ENCODE measurements at regions not wholly inside any gene's neighbourhood (a gene's known extent, or its start where the extent isn't known, plus 50 kb on each side); places are given as distances from the start of the nearest gene placed in this dataset.

- H3K4me1 ChIP-seq (ENCODE audit: control insufficient read depth in 2 of 2, insufficient read depth in 2 of 2, low read length in 1 of 2), result no peaks in the 10 kb centered on the region
- no peaks in the 10 kb centered on the region for H3K36me3 ChIP-seq (ENCODE audit: control insufficient read depth in 2 of 2, insufficient read depth in 2 of 2, low read length in 1 of 2)
- H3K9me3 ChIP-seq (ENCODE audit: control insufficient read depth in 2 of 2, insufficient read depth in 1 of 2, low read depth in 1 of 2, low read length in 1 of 2), result no peaks in the 10 kb centered on the region
- no peaks in the 10 kb centered on the region for H3K27me3 ChIP-seq (ENCODE audit: control insufficient read depth in 1 of 2, insufficient read depth in 2 of 2, low read length in 2 of 2)
- H3K27ac ChIP-seq (ENCODE audit: low read depth in 2 of 2, low read length in 1 of 2), result no peak overlapping the region
- 68 to 71% methylated on average over 2 of the region's 2 CpGs for WGBS, 2 donors
- H3K4me3 ChIP-seq (ENCODE audit: low read depth in 1 of 2, low read length in 2 of 2), result no peak overlapping the region
Measured at GRCh38 chr5:40021007-40021406, 596.2 kb upstream of the DAB2 start.

DNA sequence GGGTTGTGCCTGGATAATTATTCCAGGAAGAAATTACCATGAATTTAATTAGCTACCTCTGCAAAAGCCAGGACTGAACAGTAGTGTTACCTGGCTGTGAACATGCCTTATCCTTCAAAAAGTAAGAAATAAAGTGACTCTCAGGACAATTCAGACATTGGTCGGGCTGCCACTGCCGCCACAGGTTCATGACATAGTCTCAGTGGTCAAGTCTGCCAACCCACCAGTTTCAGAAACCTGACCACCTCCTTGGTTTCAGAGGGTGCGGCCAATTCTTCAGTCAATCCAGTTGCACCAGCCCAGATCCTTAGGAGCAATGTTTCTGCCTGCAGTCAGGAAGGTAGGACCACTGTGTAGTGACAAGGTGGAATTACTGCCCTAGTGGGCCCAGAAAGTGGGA is 593.1 kb upstream of the DAB2 start:
- Histone ChIP-seq H3K4me1 (ENCODE audit: control insufficient read depth in 2 of 2, insufficient read depth in 2 of 2, low read length in 1 of 2) (no peaks in the 10 kb centered on the region), H3K4me3 (ENCODE audit: low read depth in 1 of 2, low read length in 2 of 2) (no peak overlapping the region), H3K27ac (ENCODE audit: low read depth in 2 of 2, low read length in 1 of 2) (no peak overlapping the region), H3K27me3 (ENCODE audit: control insufficient read depth in 1 of 2, insufficient read depth in 2 of 2, low read length in 2 of 2) (no peaks in the 10 kb centered on the region), H3K9me3 (ENCODE audit: control insufficient read depth in 2 of 2, insufficient read depth in 1 of 2, low read depth in 1 of 2, low read length in 1 of 2) (no peaks in the 10 kb centered on the region), H3K36me3 (ENCODE audit: control insufficient read depth in 2 of 2, insufficient read depth in 2 of 2, low read length in 1 of 2) (no peaks in the 10 kb centered on the region)
- 89 to 92% methylated on average over 3 of the region's 3 CpGs for WGBS, 2 donors

- Histone ChIP-seq H3K4me3 (ENCODE audit: low read depth in 1 of 2, low read length in 2 of 2) (no peak overlapping the region), H3K9me3 (ENCODE audit: control insufficient read depth in 2 of 2, insufficient read depth in 1 of 2, low read depth in 1 of 2, low read length in 1 of 2) (no peaks in the 10 kb centered on the region), H3K27ac (ENCODE audit: low read depth in 2 of 2, low read length in 1 of 2) (no peak overlapping the region), H3K27me3 (ENCODE audit: control insufficient read depth in 1 of 2, insufficient read depth in 2 of 2, low read length in 2 of 2) (no peaks in the 10 kb centered on the region), H3K36me3 (ENCODE audit: control insufficient read depth in 2 of 2, insufficient read depth in 2 of 2, low read length in 1 of 2) (no peaks in the 10 kb centered on the region), H3K4me1 (ENCODE audit: control insufficient read depth in 2 of 2, insufficient read depth in 2 of 2, low read length in 1 of 2) (no peaks in the 10 kb centered on the region)
- WGBS, 2 donors, result 61 to 66% methylated on average over 1 of the region's 1 CpG
Measured at GRCh38 chr5:40017135-40017534, 592.4 kb upstream of the DAB2 start.

DNA sequence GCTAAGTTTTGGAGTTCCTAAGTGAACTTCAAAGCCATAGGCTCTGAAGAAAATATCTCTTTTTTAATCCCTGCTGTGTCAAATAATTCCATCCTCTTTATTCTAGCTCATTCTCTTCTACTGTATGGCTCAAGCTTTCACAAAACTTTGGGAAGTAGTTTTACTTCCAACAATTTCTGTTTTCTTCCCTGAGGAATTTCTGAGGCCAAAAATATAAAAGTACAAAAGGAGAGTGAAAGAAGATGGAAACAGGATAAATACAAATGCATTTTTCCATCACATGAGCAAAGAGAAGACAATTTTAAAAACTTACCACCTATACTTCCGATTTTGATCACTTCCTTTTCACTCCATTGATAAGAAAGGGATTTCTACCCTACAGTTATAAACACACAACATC is 585.7 kb upstream of the DAB2 start:
- no peaks in the 10 kb centered on the region for H3K36me3 ChIP-seq (ENCODE audit: control insufficient read depth in 2 of 2, insufficient read depth in 2 of 2, low read length in 1 of 2)

GRCh38 chr5:40006260-40006659 is 581.5 kb upstream of the DAB2 start:
- Histone ChIP-seq H3K4me1 (ENCODE audit: control insufficient read depth in 2 of 2, insufficient read depth in 2 of 2, low read length in 1 of 2) (no peaks in the 10 kb centered on the region), H3K36me3 (ENCODE audit: control insufficient read depth in 2 of 2, insufficient read depth in 2 of 2, low read length in 1 of 2) (no peaks in the 10 kb centered on the region), H3K4me3 (ENCODE audit: low read depth in 1 of 2, low read length in 2 of 2) (no peak overlapping the region), H3K9me3 (ENCODE audit: control insufficient read depth in 2 of 2, insufficient read depth in 1 of 2, low read depth in 1 of 2, low read length in 1 of 2) (no peaks in the 10 kb centered on the region), H3K27me3 (ENCODE audit: control insufficient read depth in 1 of 2, insufficient read depth in 2 of 2, low read length in 2 of 2) (no peaks in the 10 kb centered on the region), H3K27ac (ENCODE audit: low read depth in 2 of 2, low read length in 1 of 2) (no peak overlapping the region)
- 92 to 98% methylated on average over 1 of the region's 1 CpG for WGBS, 2 donors

More for the DNA sequence above, 585.7 kb upstream of the DAB2 start:
- Histone ChIP-seq H3K4me3 (ENCODE audit: low read depth in 1 of 2, low read length in 2 of 2) (no peak overlapping the region), H3K27me3 (ENCODE audit: control insufficient read depth in 1 of 2, insufficient read depth in 2 of 2, low read length in 2 of 2) (no peaks in the 10 kb centered on the region), H3K9me3 (ENCODE audit: control insufficient read depth in 2 of 2, insufficient read depth in 1 of 2, low read depth in 1 of 2, low read length in 1 of 2) (no peaks in the 10 kb centered on the region), H3K27ac (ENCODE audit: low read depth in 2 of 2, low read length in 1 of 2) (no peak overlapping the region), H3K4me1 (ENCODE audit: control insufficient read depth in 2 of 2, insufficient read depth in 2 of 2, low read length in 1 of 2) (no peaks in the 10 kb centered on the region)
- 74 to 82% methylated on average over 1 of the region's 1 CpG for WGBS, 2 donors

- 73% methylated on average over 1 of the region's 1 CpG for WGBS, 2 donors
- no peaks in the 10 kb centered on the region for H3K9me3 ChIP-seq (ENCODE audit: control insufficient read depth in 2 of 2, insufficient read depth in 1 of 2, low read depth in 1 of 2, low read length in 1 of 2)
Measured at GRCh38 chr5:40001796-40002195, 577.0 kb upstream of the DAB2 start.

GRCh38 chr5:39998518-39998917 is 573.7 kb upstream of the DAB2 start:
- Histone ChIP-seq H3K4me1 (ENCODE audit: control insufficient read depth in 2 of 2, insufficient read depth in 2 of 2, low read length in 1 of 2) (no peaks in the 10 kb centered on the region), H3K9me3 (ENCODE audit: control insufficient read depth in 2 of 2, insufficient read depth in 1 of 2, low read depth in 1 of 2, low read length in 1 of 2) (no peaks in the 10 kb centered on the region), H3K36me3 (ENCODE audit: control insufficient read depth in 2 of 2, insufficient read depth in 2 of 2, low read length in 1 of 2) (no peaks in the 10 kb centered on the region), H3K27ac (ENCODE audit: low read depth in 2 of 2, low read length in 1 of 2) (no peak overlapping the region), H3K27me3 (ENCODE audit: control insufficient read depth in 1 of 2, insufficient read depth in 2 of 2, low read length in 2 of 2) (no peaks in the 10 kb centered on the region), H3K4me3 (ENCODE audit: low read depth in 1 of 2, low read length in 2 of 2) (no peak overlapping the region)

More at GRCh38 chr5:40001796-40002195, 577.0 kb upstream of the DAB2 start:
- no peak overlapping the region for H3K4me3 ChIP-seq (ENCODE audit: low read depth in 1 of 2, low read length in 2 of 2)
- no peaks in the 10 kb centered on the region for H3K36me3 ChIP-seq (ENCODE audit: control insufficient read depth in 2 of 2, insufficient read depth in 2 of 2, low read length in 1 of 2)
- H3K27me3 ChIP-seq (ENCODE audit: control insufficient read depth in 1 of 2, insufficient read depth in 2 of 2, low read length in 2 of 2), result no peaks in the 10 kb centered on the region
- H3K27ac ChIP-seq (ENCODE audit: low read depth in 2 of 2, low read length in 1 of 2), result no peak overlapping the region
- no peaks in the 10 kb centered on the region for H3K4me1 ChIP-seq (ENCODE audit: control insufficient read depth in 2 of 2, insufficient read depth in 2 of 2, low read length in 1 of 2)

- Histone ChIP-seq H3K27me3 (ENCODE audit: control insufficient read depth in 1 of 2, insufficient read depth in 2 of 2, low read length in 2 of 2) (no peaks in the 10 kb centered on the region), H3K4me3 (ENCODE audit: low read depth in 1 of 2, low read length in 2 of 2) (no peak overlapping the region), H3K27ac (ENCODE audit: low read depth in 2 of 2, low read length in 1 of 2) (no peak overlapping the region), H3K4me1 (ENCODE audit: control insufficient read depth in 2 of 2, insufficient read depth in 2 of 2, low read length in 1 of 2) (no peaks in the 10 kb centered on the region), H3K36me3 (ENCODE audit: control insufficient read depth in 2 of 2, insufficient read depth in 2 of 2, low read length in 1 of 2) (no peaks in the 10 kb centered on the region), H3K9me3 (ENCODE audit: control insufficient read depth in 2 of 2, insufficient read depth in 1 of 2, low read depth in 1 of 2, low read length in 1 of 2) (no peaks in the 10 kb centered on the region)
- 51 to 53% methylated on average over 1 of the region's 1 CpG for WGBS, 2 donors
Measured at GRCh38 chr5:39995990-39996389, 571.2 kb upstream of the DAB2 start.

- no peaks in the 10 kb centered on the region for H3K27me3 ChIP-seq (ENCODE audit: control insufficient read depth in 1 of 2, insufficient read depth in 2 of 2, low read length in 2 of 2)
- 77% methylated on average over 2 of the region's 2 CpGs for WGBS, 2 donors
- no peaks in the 10 kb centered on the region for H3K36me3 ChIP-seq (ENCODE audit: control insufficient read depth in 2 of 2, insufficient read depth in 2 of 2, low read length in 1 of 2)
- H3K4me3 ChIP-seq (ENCODE audit: low read depth in 1 of 2, low read length in 2 of 2), result no peak overlapping the region
- no peak overlapping the region for H3K27ac ChIP-seq (ENCODE audit: low read depth in 2 of 2, low read length in 1 of 2)
- H3K4me1 ChIP-seq (ENCODE audit: control insufficient read depth in 2 of 2, insufficient read depth in 2 of 2, low read length in 1 of 2), result no peaks in the 10 kb centered on the region
- H3K9me3 ChIP-seq (ENCODE audit: control insufficient read depth in 2 of 2, insufficient read depth in 1 of 2, low read depth in 1 of 2, low read length in 1 of 2), result no peaks in the 10 kb centered on the region
Measured at GRCh38 chr5:39992617-39993202, 567.9 kb upstream of the DAB2 start.

GRCh38 chr5:39986614-39987013 is 561.8 kb upstream of the DAB2 start:
- Histone ChIP-seq H3K4me3 (ENCODE audit: low read depth in 1 of 2, low read length in 2 of 2) (no peak overlapping the region), H3K27ac (ENCODE audit: low read depth in 2 of 2, low read length in 1 of 2) (no peak overlapping the region), H3K9me3 (ENCODE audit: control insufficient read depth in 2 of 2, insufficient read depth in 1 of 2, low read depth in 1 of 2, low read length in 1 of 2) (no peaks in the 10 kb centered on the region), H3K36me3 (ENCODE audit: control insufficient read depth in 2 of 2, insufficient read depth in 2 of 2, low read length in 1 of 2) (no peaks in the 10 kb centered on the region), H3K27me3 (ENCODE audit: control insufficient read depth in 1 of 2, insufficient read depth in 2 of 2, low read length in 2 of 2) (no peaks in the 10 kb centered on the region), H3K4me1 (ENCODE audit: control insufficient read depth in 2 of 2, insufficient read depth in 2 of 2, low read length in 1 of 2) (no peaks in the 10 kb centered on the region)
- 56 to 63% methylated on average over 2 of the region's 2 CpGs for WGBS, 2 donors

Measured in esophagus (tissue), 2 donors.